Loucy (cell line): ENCODE measurements at regions not wholly inside any gene's neighbourhood (a gene's known extent, or its start where the extent isn't known, plus 50 kb on each side); places are given as distances from the start of the nearest gene placed in this dataset.

Experiments
- H2AFZ ChIP-seq: fragments of 200-600 bp; sonication (generic); 2 replicates; pipeline ENCODE4 v1.6.0; 2016; ENCODE audit warnings: antibody characterized with exemption, mild to moderate bottlenecking, low read length, moderate library complexity
- H3F3A ChIP-seq: fragments of 200-600 bp; 2 replicates; pipeline ENCODE4 v1.6.0; 2016; ENCODE audit warnings: antibody characterized with exemption, low read depth, mild to moderate bottlenecking
- H3K27me3 ChIP-seq: fragments of 200-600 bp; sonication (generic); 2 replicates; pipeline ENCODE4 v1.6.1; 2014; ENCODE audit warnings: low read length, mild to moderate bottlenecking; ENCODE audit not compliant: insufficient read depth, poor library complexity, severe bottlenecking
- H3K36me3 ChIP-seq: fragments of 200-600 bp; sonication (generic); 2 replicates; pipeline ENCODE4 v1.6.1; 2016; ENCODE audit warnings: low read length; ENCODE audit not compliant: insufficient read depth
- H3K4me1 ChIP-seq: fragments of 200-600 bp; sonication (generic); 2 replicates; pipeline ENCODE4 v1.5.1; 2014; ENCODE audit warnings: low read length, mild to moderate bottlenecking; ENCODE audit not compliant: insufficient read depth, poor library complexity, severe bottlenecking
- H3K4me2 ChIP-seq: fragments of 200-600 bp; sonication (generic); 2 replicates; pipeline ENCODE4 v1.6.0; 2014; ENCODE audit warnings: antibody characterized with exemption, low read length, low read depth, mild to moderate bottlenecking; ENCODE audit not compliant: poor library complexity, severe bottlenecking
- H3K4me3 ChIP-seq: fragments of 200-600 bp; sonication (generic); 2 replicates; pipeline ENCODE4 v1.5.1; 2014; ENCODE audit warnings: low read length, mild to moderate bottlenecking, mixed read lengths; ENCODE audit not compliant: poor library complexity, severe bottlenecking
- H3K79me2 ChIP-seq: fragments of 200-600 bp; sonication (generic); 2 replicates; pipeline ENCODE4 v1.6.1; 2014; ENCODE audit warnings: low read length; ENCODE audit not compliant: insufficient read depth
- H3K9ac ChIP-seq: fragments of 200-600 bp; sonication (generic); 2 replicates; pipeline ENCODE4 v1.6.0; 2014; ENCODE audit warnings: mild to moderate bottlenecking, low read depth, low read length, moderate library complexity; ENCODE audit not compliant: poor library complexity, severe bottlenecking
- H3K9me2 ChIP-seq: fragments of 200-600 bp; sonication (generic); replicated peaks from 2 replicates; pipeline ENCODE4 v1.6.1; 2016; ENCODE audit warnings: low read depth, low read length, mixed read lengths
- H3K9me3 ChIP-seq: fragments of 200-600 bp; sonication (generic); 2 replicates; pipeline ENCODE4 v1.6.1; 2014; ENCODE audit warnings: mild to moderate bottlenecking, antibody characterized with exemption, low read length, low read depth; ENCODE audit not compliant: insufficient read depth
- H4K20me1 ChIP-seq: fragments of 200-600 bp; sonication (generic); 2 replicates; pipeline ENCODE4 v1.6.0; 2014; ENCODE audit warnings: antibody characterized with exemption, low read length, mild to moderate bottlenecking; ENCODE audit not compliant: insufficient read depth, poor library complexity, severe bottlenecking
- EZH2phosphoT487 ChIP-seq: fragments of 200-600 bp; IDR thresholded peaks from 2 replicates; pipeline ENCODE4 v1.6.1; 2018; ENCODE audit warnings: antibody characterized with exemption, mild to moderate bottlenecking, moderate library complexity, borderline replicate concordance
- TF ChIP-seq, protein P1 (sequence below): fragments of 200-600 bp; sonication (generic); conservative IDR thresholded peaks from 2 replicates; pipeline ENCODE4 v1.5.1; 2014; ENCODE audit warnings: mild to moderate bottlenecking, antibody characterized with exemption, low read length

DNA sequence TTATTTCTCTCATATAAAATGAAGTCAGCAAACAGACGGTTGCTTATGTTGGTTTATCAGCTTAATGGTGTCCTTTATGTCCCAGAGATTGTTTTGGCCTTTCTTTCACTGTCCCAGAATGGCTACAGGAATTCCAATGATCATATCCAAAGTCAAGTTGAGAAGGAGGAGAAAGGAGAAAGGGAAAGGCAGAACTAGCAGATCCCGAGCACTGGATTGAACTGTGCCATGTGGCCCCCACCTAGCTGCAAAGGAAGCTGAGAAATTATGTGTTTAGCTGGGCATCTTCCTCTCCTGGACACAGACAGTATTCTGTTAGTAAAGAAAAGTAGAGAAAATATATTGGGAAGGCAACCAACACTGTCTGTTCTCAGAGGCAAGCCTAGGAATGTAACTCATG is 90.7 kb upstream of the ANO4 start:
- no peak overlapping the region for H3K4me3 ChIP-seq
- H3K9me2 ChIP-seq, result no peaks in the 10 kb centered on the region
- no peaks in the 10 kb centered on the region for H4K20me1 ChIP-seq
- H3K9me3 ChIP-seq, result no peaks in the 10 kb centered on the region
- H2AFZ ChIP-seq, result no peak overlapping the region
- H3K79me2 ChIP-seq, result no peaks in the 10 kb centered on the region
- no peak overlapping the region for H3K9ac ChIP-seq
- no peaks in the 10 kb centered on the region for H3F3A ChIP-seq
- no peak for TF ChIP-seq EZH2phosphoT487
- TF ChIP-seq, protein P1, sequence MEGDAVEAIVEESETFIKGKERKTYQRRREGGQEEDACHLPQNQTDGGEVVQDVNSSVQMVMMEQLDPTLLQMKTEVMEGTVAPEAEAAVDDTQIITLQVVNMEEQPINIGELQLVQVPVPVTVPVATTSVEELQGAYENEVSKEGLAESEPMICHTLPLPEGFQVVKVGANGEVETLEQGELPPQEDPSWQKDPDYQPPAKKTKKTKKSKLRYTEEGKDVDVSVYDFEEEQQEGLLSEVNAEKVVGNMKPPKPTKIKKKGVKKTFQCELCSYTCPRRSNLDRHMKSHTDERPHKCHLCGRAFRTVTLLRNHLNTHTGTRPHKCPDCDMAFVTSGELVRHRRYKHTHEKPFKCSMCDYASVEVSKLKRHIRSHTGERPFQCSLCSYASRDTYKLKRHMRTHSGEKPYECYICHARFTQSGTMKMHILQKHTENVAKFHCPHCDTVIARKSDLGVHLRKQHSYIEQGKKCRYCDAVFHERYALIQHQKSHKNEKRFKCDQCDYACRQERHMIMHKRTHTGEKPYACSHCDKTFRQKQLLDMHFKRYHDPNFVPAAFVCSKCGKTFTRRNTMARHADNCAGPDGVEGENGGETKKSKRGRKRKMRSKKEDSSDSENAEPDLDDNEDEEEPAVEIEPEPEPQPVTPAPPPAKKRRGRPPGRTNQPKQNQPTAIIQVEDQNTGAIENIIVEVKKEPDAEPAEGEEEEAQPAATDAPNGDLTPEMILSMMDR, result no peak
- no peaks in the 10 kb centered on the region for H3K27me3 ChIP-seq
- H3K4me1 ChIP-seq, result no peaks in the 10 kb centered on the region
- no peaks in the 10 kb centered on the region for H3K36me3 ChIP-seq
- H3K4me2 ChIP-seq, result no peak overlapping the region

DNA sequence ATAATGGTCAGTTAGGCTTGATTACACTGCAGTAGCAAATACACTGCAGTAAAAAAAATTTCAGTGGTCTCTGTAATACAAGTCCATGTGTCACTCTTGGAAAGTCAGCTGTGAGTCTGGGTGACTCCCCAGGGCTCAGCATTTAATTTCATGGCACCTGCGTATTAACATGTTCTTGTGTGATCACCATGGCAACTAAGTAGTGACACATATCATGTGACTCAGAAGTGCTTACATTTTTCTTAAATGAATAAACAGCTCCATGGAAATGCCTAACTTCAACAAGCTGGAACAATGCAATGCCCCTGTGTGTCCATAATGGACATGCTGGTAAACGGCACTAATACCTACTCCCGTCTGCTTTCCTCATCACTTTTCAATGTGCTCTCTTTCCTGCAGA is 88.5 kb upstream of the ANO4 start:
- H3K4me2 ChIP-seq, result no peak overlapping the region
- no peak overlapping the region for H2AFZ ChIP-seq
- H3K4me1 ChIP-seq, result no peaks in the 10 kb centered on the region
- H3K79me2 ChIP-seq, result no peaks in the 10 kb centered on the region
- H3K9me3 ChIP-seq, result no peaks in the 10 kb centered on the region
- H3F3A ChIP-seq, result no peaks in the 10 kb centered on the region
- H4K20me1 ChIP-seq, result no peaks in the 10 kb centered on the region
- no peaks in the 10 kb centered on the region for H3K9me2 ChIP-seq
- H3K9ac ChIP-seq, result no peak overlapping the region
- TF ChIP-seq EZH2phosphoT487, result no peak
- TF ChIP-seq, protein P1, result no peak
- no peaks in the 10 kb centered on the region for H3K27me3 ChIP-seq
- H3K4me3 ChIP-seq, result no peak overlapping the region
- H3K36me3 ChIP-seq, result no peaks in the 10 kb centered on the region

DNA sequence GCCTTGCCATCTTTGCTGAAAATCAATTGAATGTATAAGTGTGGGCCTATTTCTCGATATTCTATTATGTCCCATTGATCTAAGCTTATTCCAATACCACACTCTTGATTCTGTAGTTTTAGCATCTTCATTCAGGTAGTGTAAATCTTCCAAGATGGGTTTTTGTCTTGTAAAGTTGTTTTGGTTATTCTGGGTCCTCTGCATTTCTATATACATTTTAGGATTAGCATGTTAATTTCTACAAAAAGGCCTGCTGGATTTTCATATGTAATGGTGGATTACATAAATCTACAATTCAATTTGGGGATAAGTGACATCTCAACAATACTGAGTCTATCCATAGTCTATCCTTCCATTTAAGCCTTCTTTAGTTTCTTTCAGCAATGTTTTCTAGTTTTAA is 86.0 kb upstream of the ANO4 start:
- H2AFZ ChIP-seq, result no peak overlapping the region
- H3K9me2 ChIP-seq, result no peaks in the 10 kb centered on the region
- no peaks in the 10 kb centered on the region for H4K20me1 ChIP-seq
- no peak overlapping the region for H3K4me3 ChIP-seq
- no peak overlapping the region for H3K4me2 ChIP-seq
- no peaks in the 10 kb centered on the region for H3K9me3 ChIP-seq
- no peaks in the 10 kb centered on the region for H3K4me1 ChIP-seq
- H3K36me3 ChIP-seq, result no peaks in the 10 kb centered on the region
- no peaks in the 10 kb centered on the region for H3K79me2 ChIP-seq
- no peaks in the 10 kb centered on the region for H3F3A ChIP-seq
- H3K9ac ChIP-seq, result no peak overlapping the region
- TF ChIP-seq, protein P1, result no peak
- no peaks in the 10 kb centered on the region for H3K27me3 ChIP-seq
